HCT116 (cell line): ENCODE measurements at regions not wholly inside any gene's neighbourhood (a gene's known extent, or its start where the extent isn't known, plus 50 kb on each side); places are given as distances from the start of the nearest gene placed in this dataset.

Source experiments
- ATAC-seq: fragments of 200-7000 bp; cut with Tn5 transposase; 2 replicates; pipeline ENCODE4 v1.9.1; 2020; ENCODE audit warnings: mild to moderate bottlenecking, moderate library complexity
- BruUV-seq: library from RNA; stranded (reverse); fragments of 400-500 nt; replicated peaks from 2 replicates; lab custom pipeline; 2021; lab: Mats Ljungman, UMichigan
- CTCF ChIA-PET: fragments of 300-600 bp; sonication (Branson Sonifier 250); formaldehyde crosslinking; loops from one replicate; lab custom pipeline; 2021; ENCODE audit warnings: antibody characterized with exemption; lab: Charles Lee
- POLR2A ChIA-PET: fragments of 300-600, 350-600 bp; sonication (Branson Sonifier 250); formaldehyde crosslinking; loops from one replicate; lab custom pipeline; 2021; ENCODE audit warnings: antibody characterized with exemption; lab: Charles Lee
- RAD21 ChIA-PET, 2 experiments: fragments of 300-600 bp; sonication (Branson Sonifier 250); formaldehyde crosslinking; loops; one replicate each; lab custom pipeline; 2023; ENCODE audit warnings: low total read pairs in 2 of 2; ENCODE audit not compliant: uncharacterized antibody in 2 of 2, unreplicated experiment in 2 of 2, low non-redundant PET in 1 of 2; lab: Charles Lee
- DNase-seq: peaks from one replicate; pipeline ENCODE4 v3.0.0-alpha.2; 2010; ENCODE audit warnings: low read depth, low spot score
- H2AFZ ChIP-seq: fragments of 200-600 bp; shearing (Covaris generic), sonication (generic); 2 replicates; pipeline ENCODE4 v1.6.1; 2017; ENCODE audit warnings: low read depth, mixed run types, mixed read lengths, antibody characterized with exemption, low read length; ENCODE audit not compliant: poor library complexity, severe bottlenecking
- H3K27ac ChIP-seq: 2 replicates; pipeline ENCODE4 v1.5.1; 2012; ENCODE audit warnings: low read depth, low read length
- H3K27me3 ChIP-seq: fragments of 200-600 bp; sonication (generic); 2 replicates; pipeline ENCODE4 v1.6.1; 2016; ENCODE audit warnings: mixed run types, low read length, mixed read lengths; ENCODE audit not compliant: insufficient read depth
- H3K36me3 ChIP-seq, 2 experiments: fragments of 200-500 bp in 1 of 2; fragments of 200-600 bp in 1 of 2; sonication (Bioruptor generic) in 1 of 2; sonication (generic) in 1 of 2; 2 replicates each; pipeline versions ENCODE4 v1.5.1 to v1.6.1; 2014 to 2016; ENCODE audit warnings: low read length in 2 of 2, inconsistent platforms in 1 of 2, mixed read lengths in 1 of 2, mixed run types in 1 of 2; ENCODE audit not compliant: insufficient read depth in 2 of 2, control insufficient read depth in 1 of 2
- H3K4me1 ChIP-seq, 2 experiments: fragments of 200-600 bp in 1 of 2; sonication (generic) in 1 of 2; 2 replicates each; pipeline versions ENCODE4 v1.5.1 to v1.6.1; 2012 to 2017; ENCODE audit warnings: low read length in 2 of 2, inconsistent platforms in 1 of 2, mild to moderate bottlenecking in 1 of 2, mixed read lengths in 1 of 2, mixed run types in 1 of 2, moderate library complexity in 1 of 2; ENCODE audit not compliant: insufficient read depth in 2 of 2, control insufficient read depth in 1 of 2
- H3K4me2 ChIP-seq: fragments of 200-600 bp; sonication (generic); 2 replicates; pipeline ENCODE4 v1.6.1; 2017; ENCODE audit warnings: mixed run types, low read length, mixed read lengths
- H3K4me3 ChIP-seq, 2 experiments: fragments of 200-600 bp in 1 of 2; sonication (generic) in 1 of 2; replicated peaks in 1 of 2; 2 replicates each; pipeline ENCODE4 v1.5.1; 2011 to 2016; ENCODE audit warnings: low read length in 2 of 2, control low read depth in 1 of 2, low read depth in 1 of 2, mild to moderate bottlenecking in 1 of 2, mixed read lengths in 1 of 2, mixed run types in 1 of 2
- H3K79me2 ChIP-seq: fragments of 200-600 bp; sonication (generic); 2 replicates; pipeline ENCODE4 v1.6.1; 2017; ENCODE audit warnings: mild to moderate bottlenecking, mixed run types, low read length, moderate library complexity, mixed read lengths; ENCODE audit not compliant: insufficient read depth
- H3K9ac ChIP-seq: fragments of 200-600 bp; sonication (generic); 2 replicates; pipeline ENCODE4 v1.6.1; 2016; ENCODE audit warnings: low read length, mixed read lengths
- H3K9me2 ChIP-seq: fragments of 200-600 bp; sonication (generic), shearing (Covaris generic); 2 replicates; pipeline ENCODE4 v1.6.1; 2017; ENCODE audit warnings: mixed run types, mild to moderate bottlenecking, moderate library complexity; ENCODE audit not compliant: insufficient read depth
- H3K9me3 ChIP-seq, 2 experiments: fragments of 200-500 bp in 1 of 2; fragments of 200-600 bp in 1 of 2; sonication (Bioruptor generic) in 1 of 2; sonication (generic) in 1 of 2; 2 replicates each; pipeline ENCODE4 v1.6.1; 2014 to 2017; ENCODE audit warnings: low read length in 2 of 2, mixed read lengths in 2 of 2, inconsistent platforms in 1 of 2, low read depth in 1 of 2, mild to moderate bottlenecking in 1 of 2, mixed run types in 1 of 2, moderate library complexity in 1 of 2; ENCODE audit not compliant: control insufficient read depth in 1 of 2, insufficient read depth in 1 of 2
- H4K20me1 ChIP-seq: fragments of 200-600 bp; sonication (generic), shearing (Covaris generic); 2 replicates; pipeline ENCODE4 v1.6.1; 2017; ENCODE audit warnings: mixed run types, mild to moderate bottlenecking, moderate library complexity; ENCODE audit not compliant: insufficient read depth
- CBX3 ChIP-seq: IDR thresholded peaks from 2 replicates; pipeline ENCODE4 v1.6.1; 2012; ENCODE audit warnings: low read depth
- CEBPB ChIP-seq: IDR thresholded peaks from 2 replicates; pipeline ENCODE4 v1.6.1; 2012; ENCODE audit warnings: low read depth
- CTCF ChIP-seq, 3 experiments: fragments of 200-600 bp in 1 of 3; sonication (generic) in 1 of 3; IDR thresholded peaks in 2 of 3; conservative IDR thresholded peaks in 1 of 3; 2 replicates each; pipeline ENCODE4 v1.5.1; 2012 to 2017; ENCODE audit warnings: low read depth in 2 of 3, low read length in 2 of 3, antibody characterized with exemption in 1 of 3, borderline replicate concordance in 1 of 3, control low read depth in 1 of 3, mild to moderate bottlenecking in 1 of 3, mixed read lengths in 1 of 3, mixed run types in 1 of 3, moderate library complexity in 1 of 3; ENCODE audit not compliant: insufficient read depth in 1 of 3
- EGR1 ChIP-seq: IDR thresholded peaks from 2 replicates; pipeline ENCODE4 v1.6.1; 2012; ENCODE audit warnings: low read depth
- EZH2 ChIP-seq: fragments of 200-600 bp; sonication (generic); IDR thresholded peaks from 2 replicates; pipeline ENCODE4 v1.6.1; 2017; ENCODE audit warnings: antibody characterized with exemption, mixed run types
- EZH2phosphoT487 ChIP-seq: fragments of 200-600 bp; IDR thresholded peaks from 2 replicates; pipeline ENCODE4 v1.6.1; 2018; ENCODE audit warnings: antibody characterized with exemption, borderline replicate concordance
- FOSL1 ChIP-seq: IDR thresholded peaks from 2 replicates; pipeline ENCODE4 v1.6.1; 2012; ENCODE audit warnings: low read depth
- JUND ChIP-seq: IDR thresholded peaks from 2 replicates; pipeline ENCODE4 v1.6.1; 2012
- MAX ChIP-seq: IDR thresholded peaks from 2 replicates; pipeline ENCODE4 v1.6.1; 2012
- POLR2AphosphoS5 ChIP-seq: IDR thresholded peaks from 2 replicates; pipeline ENCODE4 v1.6.1; 2011; ENCODE audit warnings: mild to moderate bottlenecking, low read depth, low read length, moderate library complexity
- RAD21 ChIP-seq: IDR thresholded peaks from 2 replicates; pipeline ENCODE4 v1.6.1; 2012; ENCODE audit warnings: low read depth, mild to moderate bottlenecking
- SP1 ChIP-seq: IDR thresholded peaks from 2 replicates; pipeline ENCODE4 v1.6.1; 2012; ENCODE audit warnings: low read depth
- SRF ChIP-seq: IDR thresholded peaks from 2 replicates; pipeline ENCODE4 v1.6.1; 2012; ENCODE audit warnings: low read depth
- TCF7L2 ChIP-seq: IDR thresholded peaks from 2 replicates; pipeline ENCODE4 v1.7.0; 2011; ENCODE audit warnings: borderline replicate concordance, inconsistent platforms; ENCODE audit not compliant: insufficient read depth, insufficient read length; ENCODE audit errors: extremely low read depth
- YY1 ChIP-seq: IDR thresholded peaks from 2 replicates; pipeline ENCODE4 v1.6.1; 2011; ENCODE audit warnings: low read length, low read depth, moderate library complexity, mild to moderate bottlenecking; ENCODE audit not compliant: insufficient replicate concordance; ENCODE audit errors: extremely low read depth
- ZBTB33 ChIP-seq: IDR thresholded peaks from 2 replicates; pipeline ENCODE4 v1.6.1; 2011; ENCODE audit warnings: mild to moderate bottlenecking, low read length, moderate library complexity; ENCODE audit not compliant: insufficient replicate concordance; ENCODE audit errors: extremely low read depth
- ZFX ChIP-seq: fragments of 450-650 bp; IDR thresholded peaks from 2 replicates; pipeline ENCODE4 v1.6.1; 2017
- ZNF274 ChIP-seq: fragments of 200-500 bp; sonication (Bioruptor generic); IDR thresholded peaks from 2 replicates; pipeline ENCODE4 v1.6.1; 2014; ENCODE audit warnings: mild to moderate bottlenecking, low read depth, low read length, inconsistent platforms
- intact Hi-C: fragments of 100-400 bp; cut with micrococcal nuclease; formaldehyde crosslinking; loops from 2 replicates; pipeline ENCODE4 v1.10.0; 2022

- RAD21 ChIA-PET = no interaction called here
- no peak for DNase-seq
These were observed 206.2 kb upstream of the RGS6 start for GRCh38 chr14:71725922-71726579.

More at GRCh38 chr14:71725922-71726579, 206.2 kb upstream of the RGS6 start:
- H3K4me2 ChIP-seq = no peak overlapping the region
- no peak overlapping the region for H3K27ac ChIP-seq
- no peaks in the 10 kb centered on the region for H4K20me1 ChIP-seq
- no peaks in the 10 kb centered on the region for H3K36me3 ChIP-seq
- ATAC-seq = no peak
- BruUV-seq = no TSS peak
- ChIA-PET CTCF (interaction anchor here (1.7 kb wide), 1 partner anchor 27 kb away, joined by 6 read pairs; no protein-coding TSS in a partner anchor), POLR2A (no interaction called here)
- H2AFZ ChIP-seq = no peak overlapping the region
- no peaks in the 10 kb centered on the region for H3K79me2 ChIP-seq
- intact Hi-C loops = no loop called here
- no peaks in the 10 kb centered on the region for H3K9me3 ChIP-seq
- no peak overlapping the region for H3K9ac ChIP-seq
- H3K27me3 ChIP-seq = no peaks in the 10 kb centered on the region
- TF ChIP-seq ZNF274 (no peak), FOSL1 (no peak), CEBPB (no peak), YY1 (no peak), EZH2 (no peak), EGR1 (no peak), ZFX (no peak), POLR2AphosphoS5 (no peak), ZBTB33 (no peak), CTCF (IDR thresholded peaks at IDR 0.05 in 2 of 3, conservative IDR thresholded peaks at IDR 0.05 in 1 of 3; ENCODE audit: borderline replicate concordance in 1 of 3, insufficient read depth in 1 of 3, low read depth in 2 of 3, low read length in 2 of 3) (no peak), CBX3 (no peak), TCF7L2 (no peak), EZH2phosphoT487 (no peak), RAD21 (no peak), SRF (no peak), MAX (no peak), JUND (no peak), SP1 (no peak)
- no peaks in the 10 kb centered on the region for H3K9me2 ChIP-seq
- H3K4me3 ChIP-seq = no peak overlapping the region
- no peaks in the 10 kb centered on the region for H3K4me1 ChIP-seq
